VCaP (cell line): ENCODE measurements at regions not wholly inside any gene's neighbourhood (a gene's known extent, or its start where the extent isn't known, plus 50 kb on each side); places are given as distances from the start of the nearest gene placed in this dataset.

Source experiments
- H3K27ac ChIP-seq: fragments of 450-650 bp; 2 replicates; pipeline ENCODE4 v1.5.1; 2017
- TF ChIP-seq, protein P1 (sequence below): fragments of 450-650 bp; conservative IDR thresholded peaks from 2 replicates; pipeline ENCODE4 v1.5.1; 2017; ENCODE audit warnings: mild to moderate bottlenecking, moderate library complexity

DNA sequence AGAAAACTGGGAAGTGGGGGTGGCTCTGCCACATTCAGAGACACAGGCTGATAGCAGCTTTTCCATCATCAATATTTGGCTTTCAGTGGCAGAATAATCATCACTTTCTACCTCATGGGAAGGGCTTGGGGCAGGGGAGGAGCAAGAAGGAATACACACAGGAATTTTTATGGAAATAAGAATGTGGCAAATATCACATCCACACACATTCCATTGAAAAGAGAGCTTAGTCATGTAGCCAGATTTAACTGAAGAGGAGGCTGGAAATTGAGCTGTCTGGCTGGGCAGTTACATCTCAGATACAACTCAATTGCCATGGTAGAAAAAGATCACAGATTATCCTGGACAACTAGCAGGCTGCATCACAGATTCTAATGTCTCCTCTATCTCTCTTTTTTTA lies 1474.0 kb upstream of the ACVR2A start:
- H3K27ac ChIP-seq = no peak overlapping the region
- TF ChIP-seq, protein P1, sequence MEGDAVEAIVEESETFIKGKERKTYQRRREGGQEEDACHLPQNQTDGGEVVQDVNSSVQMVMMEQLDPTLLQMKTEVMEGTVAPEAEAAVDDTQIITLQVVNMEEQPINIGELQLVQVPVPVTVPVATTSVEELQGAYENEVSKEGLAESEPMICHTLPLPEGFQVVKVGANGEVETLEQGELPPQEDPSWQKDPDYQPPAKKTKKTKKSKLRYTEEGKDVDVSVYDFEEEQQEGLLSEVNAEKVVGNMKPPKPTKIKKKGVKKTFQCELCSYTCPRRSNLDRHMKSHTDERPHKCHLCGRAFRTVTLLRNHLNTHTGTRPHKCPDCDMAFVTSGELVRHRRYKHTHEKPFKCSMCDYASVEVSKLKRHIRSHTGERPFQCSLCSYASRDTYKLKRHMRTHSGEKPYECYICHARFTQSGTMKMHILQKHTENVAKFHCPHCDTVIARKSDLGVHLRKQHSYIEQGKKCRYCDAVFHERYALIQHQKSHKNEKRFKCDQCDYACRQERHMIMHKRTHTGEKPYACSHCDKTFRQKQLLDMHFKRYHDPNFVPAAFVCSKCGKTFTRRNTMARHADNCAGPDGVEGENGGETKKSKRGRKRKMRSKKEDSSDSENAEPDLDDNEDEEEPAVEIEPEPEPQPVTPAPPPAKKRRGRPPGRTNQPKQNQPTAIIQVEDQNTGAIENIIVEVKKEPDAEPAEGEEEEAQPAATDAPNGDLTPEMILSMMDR = no peak

DNA sequence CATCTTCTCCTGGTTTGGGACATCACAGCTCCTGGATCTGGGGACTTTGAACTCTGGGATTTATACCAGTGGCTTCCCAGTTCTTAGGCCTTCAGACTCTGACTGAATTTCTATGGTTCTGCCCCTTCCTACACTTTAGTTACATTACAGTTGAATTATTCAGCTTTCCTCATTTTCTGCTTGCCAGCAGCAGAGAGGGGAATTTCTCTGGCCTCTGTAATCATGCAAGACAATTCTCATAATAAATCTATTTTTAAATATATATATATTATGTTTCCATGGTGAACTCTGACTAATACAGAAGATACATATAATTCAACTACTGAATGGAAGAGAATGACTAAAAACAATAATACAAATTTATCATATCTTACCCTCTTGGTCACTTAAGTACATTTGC lies 1478.6 kb upstream of the ACVR2A start:
- TF ChIP-seq, protein P1 = no peak
- no peak overlapping the region for H3K27ac ChIP-seq

DNA sequence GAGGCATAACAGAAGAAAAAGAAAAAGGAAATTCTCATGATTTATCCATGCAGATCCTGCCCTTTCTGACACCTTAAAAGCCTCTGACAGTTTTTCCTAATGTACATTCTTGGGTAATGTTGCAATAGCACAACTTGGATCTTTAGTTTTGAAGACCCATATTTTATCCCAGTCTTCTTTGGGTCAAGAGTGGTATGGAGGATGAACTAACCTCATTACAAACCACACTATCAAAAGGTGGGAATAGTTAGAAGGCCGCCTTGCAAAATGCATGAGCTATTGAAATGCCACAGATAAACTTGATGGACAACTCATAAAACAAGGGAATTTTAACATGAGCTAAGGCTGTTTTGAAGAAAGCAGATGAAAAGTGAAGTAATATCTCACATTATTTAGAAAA lies 1479.8 kb upstream of the ACVR2A start:
- TF ChIP-seq, protein P1 = no peak
- H3K27ac ChIP-seq = no peak overlapping the region

DNA sequence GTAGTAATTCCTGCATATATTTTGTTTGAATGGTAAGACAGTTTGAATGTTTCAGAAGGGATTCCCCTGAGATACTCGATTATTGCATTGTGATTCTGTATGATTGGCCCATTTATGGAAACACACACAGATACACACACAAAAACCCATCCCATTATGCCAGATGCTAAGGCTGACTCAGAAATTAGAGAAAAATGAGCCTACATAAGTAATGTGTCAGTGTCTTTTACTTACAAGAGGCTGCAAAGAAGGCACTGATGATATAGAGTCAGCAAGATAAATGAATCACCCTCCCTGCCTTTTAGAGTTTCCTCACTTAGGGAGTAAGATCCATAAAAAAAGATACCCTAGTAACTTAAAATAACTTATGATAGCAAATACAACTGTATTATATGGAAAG lies 1481.1 kb upstream of the ACVR2A start:
- TF ChIP-seq, protein P1 = no peak
- H3K27ac ChIP-seq = no peak overlapping the region

DNA sequence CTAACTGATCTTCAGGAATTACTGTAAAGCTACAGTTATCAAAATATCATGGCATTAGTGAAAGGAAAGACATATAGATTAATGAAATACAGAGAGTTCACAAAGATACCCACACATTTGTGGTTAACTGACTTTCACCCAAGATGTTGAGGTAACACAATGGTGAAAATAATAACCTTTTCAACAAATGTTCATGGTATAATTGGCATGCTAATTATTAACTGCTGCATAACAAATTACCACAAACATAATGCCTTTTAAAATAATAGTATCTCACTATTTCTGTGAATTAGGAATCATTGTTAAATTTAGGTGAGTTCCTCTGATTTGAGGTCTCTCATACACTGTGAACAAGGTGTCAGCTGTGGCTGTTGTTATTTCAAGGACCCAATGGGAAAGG lies 1493.1 kb upstream of the ACVR2A start:
- H3K27ac ChIP-seq = no peak overlapping the region
- TF ChIP-seq, protein P1 = no peak

DNA sequence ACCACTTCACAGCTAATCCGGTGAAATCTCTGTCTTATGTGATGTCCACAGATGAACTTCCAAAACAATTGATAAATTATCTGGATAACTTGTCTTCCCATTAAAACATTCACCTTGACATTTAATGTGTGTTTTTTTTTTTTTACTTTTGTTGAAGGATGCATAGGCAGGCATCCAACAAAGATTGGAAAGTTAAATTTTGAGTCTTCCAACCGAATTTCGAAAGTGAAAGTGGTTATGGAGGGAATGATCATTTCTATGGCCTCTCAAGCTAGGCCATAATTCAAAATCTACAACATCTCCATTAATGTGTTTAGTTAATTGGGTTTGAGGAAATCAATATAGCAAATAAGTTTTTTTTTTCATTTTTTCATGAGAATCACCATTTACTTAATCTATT lies 1495.5 kb upstream of the ACVR2A start:
- no peak overlapping the region for H3K27ac ChIP-seq
- TF ChIP-seq, protein P1 = no peak

DNA sequence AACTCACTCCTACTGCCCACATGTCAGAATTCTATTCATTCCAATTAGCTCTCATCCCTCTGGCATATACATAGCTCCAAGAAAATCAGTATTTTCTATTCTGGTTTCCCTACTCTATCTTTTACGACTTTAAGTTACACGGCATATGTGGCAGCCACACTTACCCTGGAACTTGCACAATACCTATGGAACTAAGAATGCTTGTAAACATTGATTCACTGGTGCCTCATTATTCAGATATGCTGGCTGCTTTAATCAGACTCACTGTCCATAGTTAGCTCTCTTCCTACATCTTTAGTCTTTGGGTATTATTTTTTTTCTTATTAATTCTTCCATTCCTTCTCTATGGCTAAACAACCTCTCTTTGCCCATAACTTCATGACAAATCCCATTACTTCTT lies 1519.9 kb upstream of the ACVR2A start:
- TF ChIP-seq, protein P1 = no peak
- H3K27ac ChIP-seq = no peak overlapping the region

DNA sequence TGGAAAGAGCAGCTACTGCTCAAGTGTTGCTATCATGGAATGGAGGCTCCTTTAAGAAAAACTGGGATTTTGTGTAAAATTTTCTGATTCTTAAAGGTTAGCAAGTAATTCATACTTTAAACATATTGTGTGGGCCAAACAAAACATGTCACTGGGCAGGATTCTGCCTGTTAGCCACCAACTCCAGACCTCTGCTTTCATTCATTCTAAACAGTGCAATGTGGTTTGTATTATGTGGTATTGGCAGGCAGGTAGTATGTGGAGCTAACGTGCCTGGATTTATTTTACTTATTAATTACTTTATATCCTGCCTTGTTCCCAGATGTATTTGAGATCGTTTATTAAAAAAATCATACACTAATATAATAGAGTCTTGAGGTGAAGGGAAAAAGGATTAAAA lies 1521.3 kb upstream of the ACVR2A start:
- TF ChIP-seq, protein P1 = no peak
- no peak overlapping the region for H3K27ac ChIP-seq
